ENCODE measurements at regions not wholly inside any gene's neighbourhood (a gene's known extent, or its start where the extent isn't known, plus 50 kb on each side); places are given as distances from the start of the nearest gene placed in this dataset.
A peak's percentile ranks its signal among the peaks of the same experiment; 100 is the strongest.
"Not testable (repeated sequence)": the region's sequence is repeated elsewhere in the genome, so short reads cannot be mapped to it uniquely, and the experiment has no call there.

DNA sequence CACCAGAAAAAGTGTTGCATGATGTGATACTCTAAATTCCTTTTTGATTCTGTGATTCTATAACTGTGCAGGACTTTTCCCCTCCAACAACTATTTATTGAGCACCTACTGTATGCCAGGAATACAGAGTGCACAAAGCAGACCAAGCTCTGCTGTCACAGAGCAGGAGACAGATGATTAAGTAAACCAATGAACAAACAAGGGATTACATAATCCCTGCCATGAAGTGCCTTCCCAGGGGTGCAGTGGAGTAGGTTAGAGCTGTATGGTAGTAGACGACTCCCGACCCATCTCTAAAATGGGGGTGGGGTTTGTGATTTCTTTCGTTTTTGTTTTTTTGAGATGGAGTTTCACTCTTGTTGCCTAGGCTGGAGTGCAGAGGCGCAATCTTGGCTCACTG lies 213.9 kb downstream of the TBX5 start:
- no peak for DNase-seq

DNA sequence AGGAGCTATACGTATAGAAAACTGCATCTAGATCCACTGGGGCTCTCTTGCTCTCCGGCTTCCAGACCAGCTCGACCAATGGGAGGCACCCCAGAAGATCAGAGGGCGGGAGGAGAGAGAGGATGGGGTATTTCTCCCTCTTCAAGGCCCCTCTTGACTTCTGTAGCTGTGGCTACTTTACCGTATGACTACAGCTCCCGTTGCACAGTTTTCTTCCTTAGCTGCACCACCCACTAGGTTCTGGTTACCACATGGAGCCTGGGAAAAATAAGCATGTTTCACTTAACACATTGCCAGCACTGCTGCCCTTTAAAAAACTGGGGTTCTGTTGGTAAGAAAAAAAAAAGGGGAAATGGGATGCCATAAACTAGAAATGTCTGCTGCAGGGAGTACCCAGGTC lies 214.4 kb downstream of the TBX5 start:
- DNase-seq, result no peak

DNA sequence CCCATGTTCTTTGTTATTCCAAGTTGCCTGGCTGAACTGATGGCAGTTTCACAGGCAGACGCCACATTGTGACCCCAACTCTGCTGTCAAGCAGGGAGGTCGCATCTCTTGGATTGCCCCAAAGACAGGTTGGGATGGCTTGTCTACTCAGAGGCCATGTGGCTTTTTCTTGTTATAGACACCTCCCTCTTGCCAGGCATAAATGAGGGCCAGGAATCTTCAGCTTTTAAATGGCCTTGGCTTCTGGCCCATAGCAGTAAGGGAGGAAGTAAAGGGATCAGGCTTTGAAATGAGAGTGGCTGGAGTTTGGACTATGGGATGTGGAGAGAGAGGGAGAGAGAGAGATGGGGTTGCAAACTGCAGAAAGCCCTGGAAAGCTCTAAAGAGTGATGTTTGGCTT lies 215.0 kb downstream of the TBX5 start:
- no peak for DNase-seq

GRCh38 chr12:114189266-114189665 lies 216.7 kb downstream of the TBX5 start:
- no peak for DNase-seq

GRCh38 chr12:114186241-114187002 lies 219.5 kb downstream of the TBX5 start:
- DNase-seq, result no peak

DNA sequence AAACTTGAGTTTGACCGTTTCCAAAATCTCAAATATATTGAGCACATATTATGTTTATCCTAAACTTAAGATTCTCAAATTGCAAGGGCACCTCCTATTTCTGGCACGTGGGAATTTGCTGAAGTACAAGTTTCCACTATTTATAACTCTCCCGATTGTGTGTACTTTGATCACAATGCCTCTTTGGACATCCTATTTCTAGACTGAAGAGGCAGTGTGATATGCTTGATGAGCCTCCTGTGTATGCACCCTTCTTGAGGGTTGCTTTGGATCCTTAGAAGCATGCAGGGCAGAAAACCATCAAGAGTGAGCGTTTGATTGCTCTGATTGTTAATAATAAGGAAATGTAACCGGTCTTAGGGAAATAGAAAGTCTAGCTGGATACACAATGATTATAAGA lies 218.9 kb upstream of the RBM19 start:
- no peak for DNase-seq

- peak; percentile 61 for DNase-seq
Observed at GRCh38 chr12:114174326-114174725, 208.2 kb upstream of the RBM19 start.

DNA sequence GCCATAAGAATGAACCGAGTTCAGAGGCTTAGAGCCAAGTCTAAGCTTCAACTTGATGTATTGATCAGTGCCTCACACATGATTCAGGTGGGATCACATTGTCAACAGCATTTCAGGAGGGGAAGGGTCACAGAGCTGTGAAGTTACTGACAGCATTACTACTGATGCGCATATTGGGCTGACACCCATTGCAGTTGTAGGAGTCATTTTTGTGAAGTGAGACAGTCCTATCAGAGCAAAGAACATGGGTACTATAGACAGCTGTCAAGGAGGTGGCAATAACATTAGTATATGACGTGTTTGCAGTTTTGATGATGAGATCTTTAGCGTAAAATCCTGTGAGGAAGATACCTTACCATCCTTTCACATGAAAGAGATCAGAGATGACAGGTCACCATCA lies 206.0 kb upstream of the RBM19 start:
- no peak for DNase-seq

DNA sequence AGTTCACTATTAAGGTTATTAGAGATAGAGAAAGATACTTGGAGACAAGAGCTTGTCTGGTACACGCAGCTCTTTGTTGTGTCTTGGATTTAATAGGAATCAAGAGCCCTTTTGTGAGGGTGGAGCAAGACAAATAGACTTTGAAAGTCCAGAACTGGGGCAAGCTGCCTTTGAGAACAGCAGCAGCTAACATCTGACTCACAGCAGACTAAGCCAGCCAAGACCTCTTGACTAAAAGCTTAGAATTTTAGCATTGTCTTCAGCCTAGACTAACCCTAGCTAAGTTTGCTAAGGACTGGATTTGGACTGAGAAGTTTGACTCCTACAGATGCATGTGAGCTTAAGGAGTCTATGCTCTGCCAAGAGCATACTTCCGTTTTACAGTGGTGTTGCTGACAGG lies 201.9 kb upstream of the RBM19 start:
- no peak for DNase-seq

DNA sequence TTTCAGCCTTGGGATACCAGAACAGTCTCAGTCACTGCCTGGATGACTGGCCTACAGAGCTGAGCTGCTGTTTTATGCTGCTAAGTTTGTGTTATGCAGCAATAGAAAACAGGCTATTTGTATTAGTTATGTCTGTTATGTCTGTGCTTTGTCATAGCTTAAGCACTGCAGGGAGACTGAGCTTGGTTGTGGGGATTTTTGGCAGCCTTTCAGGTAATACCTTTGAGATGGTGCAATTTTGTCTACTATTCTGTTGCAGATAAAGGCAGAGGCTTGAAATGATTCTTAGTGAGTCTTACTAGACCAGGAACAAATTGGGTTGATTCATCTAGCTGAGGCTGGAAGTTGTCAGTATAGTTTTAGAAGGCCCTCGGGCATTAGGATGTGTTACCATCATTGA lies 201.3 kb upstream of the RBM19 start:
- DNase-seq, result no peak

DNA sequence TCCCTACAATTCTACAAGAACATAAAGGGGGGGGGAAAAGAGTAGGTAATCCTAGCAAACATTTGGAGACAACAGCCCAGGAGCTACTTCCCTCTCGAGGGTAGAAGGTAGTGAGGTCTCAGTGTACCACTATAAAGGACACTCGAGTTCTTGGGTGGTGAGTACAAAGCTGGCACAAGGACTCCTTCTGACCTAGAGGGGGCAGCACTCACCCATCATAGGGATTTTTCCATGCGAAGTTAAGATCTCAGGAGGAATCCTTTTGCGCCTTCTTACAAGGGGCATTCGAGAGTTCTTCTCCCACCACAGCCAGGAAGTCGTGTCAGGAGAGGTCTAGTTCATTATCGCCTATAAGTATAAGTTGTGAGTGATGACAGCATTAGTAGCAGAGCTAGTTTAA lies 200.2 kb upstream of the RBM19 start:
- DNase-seq, result no peak

DNA sequence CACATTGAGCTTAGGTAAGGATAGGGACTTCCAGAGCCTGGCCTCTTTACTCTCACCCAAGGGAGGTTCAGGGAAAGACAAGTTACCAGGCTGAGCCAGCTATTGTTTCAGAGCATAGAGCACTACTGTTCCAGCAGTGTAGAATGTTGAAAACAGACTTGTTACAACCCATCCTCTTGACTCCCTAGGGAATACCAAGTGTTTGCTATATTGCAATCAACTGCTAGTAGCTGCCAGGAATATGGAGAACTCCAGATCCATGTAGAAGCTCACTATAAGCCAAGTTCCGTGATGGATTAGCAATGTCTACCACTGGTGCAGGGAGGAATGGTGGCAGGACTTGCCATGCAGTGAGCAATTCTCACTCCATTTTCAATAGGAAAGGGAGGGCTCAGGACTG lies 199.8 kb upstream of the RBM19 start:
- DNase-seq, result no peak

DNA sequence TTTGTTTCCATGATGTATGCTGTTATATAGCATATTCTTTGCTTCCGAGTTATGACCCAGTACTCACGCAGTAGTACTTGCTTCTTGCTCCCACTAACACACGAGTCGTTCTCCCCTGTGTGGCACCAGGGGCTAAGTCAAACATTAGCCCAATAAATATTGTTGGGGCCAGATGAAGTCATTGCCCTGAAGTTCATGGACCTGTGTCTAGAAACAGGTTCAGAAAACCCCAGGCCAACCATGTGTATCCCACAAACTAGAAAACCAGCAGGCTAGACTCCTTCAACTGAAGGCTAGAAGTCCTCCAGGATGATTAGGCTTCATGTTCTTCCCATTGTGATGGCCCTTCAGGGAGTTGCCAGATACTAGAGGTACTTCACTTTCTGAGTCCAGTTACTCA lies 198.2 kb upstream of the RBM19 start:
- DNase-seq, result no peak

GRCh38 chr12:114163771-114164170 lies 197.6 kb upstream of the RBM19 start:
- DNase-seq, result no peak

DNA sequence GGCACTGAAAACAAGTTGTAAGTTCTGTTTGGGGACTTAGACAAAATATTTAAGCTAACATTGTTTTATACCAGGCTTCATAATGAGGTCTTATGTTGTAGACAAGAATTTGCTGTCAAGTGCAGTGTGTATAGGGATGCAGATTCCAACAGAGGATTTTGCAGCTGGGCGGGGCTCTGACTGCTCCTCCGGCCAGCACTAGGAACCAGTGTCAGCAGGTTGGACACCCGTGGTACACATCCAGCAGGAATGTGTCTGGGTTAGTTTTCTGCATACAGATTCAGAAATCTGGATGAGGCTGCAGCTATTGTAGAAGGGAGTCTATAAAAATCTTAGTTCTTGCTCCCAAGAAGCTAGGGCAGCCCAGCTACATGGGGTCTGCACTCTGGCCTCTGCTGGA lies 194.3 kb upstream of the RBM19 start:
- no peak for DNase-seq

GRCh38 chr12:114152890-114153289 lies 186.8 kb upstream of the RBM19 start:
- no peak for DNase-seq

DNA sequence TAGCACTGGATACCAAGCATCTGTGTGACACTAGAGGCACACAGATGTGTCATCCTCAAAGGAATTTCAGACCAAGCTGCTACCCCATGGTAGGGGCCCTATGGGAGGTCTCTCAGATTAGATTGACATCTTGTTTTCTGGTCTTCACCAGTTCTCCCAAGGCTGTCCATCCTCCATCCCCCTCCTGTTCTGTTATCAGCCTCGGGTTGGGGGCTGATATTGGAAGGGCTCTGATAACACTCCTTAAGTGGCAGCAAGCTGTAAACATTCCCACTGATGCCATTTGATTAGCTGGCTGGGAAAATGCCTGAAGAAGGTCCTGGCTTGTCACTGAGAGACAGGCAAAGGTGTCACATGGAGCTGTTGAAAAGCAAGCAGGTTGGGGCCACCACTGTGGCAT lies 185.9 kb upstream of the RBM19 start:
- no peak for DNase-seq

DNA sequence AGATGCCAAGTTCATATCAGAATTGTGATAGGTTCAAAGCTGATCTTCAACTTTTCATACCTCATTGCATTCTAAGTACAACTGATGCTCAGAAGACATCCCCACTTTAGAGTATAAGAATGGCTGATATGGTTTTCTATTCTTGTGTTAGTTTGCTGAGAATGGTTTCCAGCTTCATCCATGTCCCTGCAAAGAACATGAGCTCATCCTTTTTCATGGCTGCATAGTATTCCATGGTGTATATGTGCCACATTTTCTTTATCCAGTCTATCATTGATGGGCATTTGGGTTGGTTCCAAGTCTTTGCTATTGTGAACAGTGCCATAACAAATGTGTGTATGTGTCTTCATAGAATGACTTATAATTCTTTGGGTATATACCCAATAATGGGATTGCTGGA lies 184.5 kb upstream of the RBM19 start:
- DNase-seq, result not testable (repeated sequence)

DNA sequence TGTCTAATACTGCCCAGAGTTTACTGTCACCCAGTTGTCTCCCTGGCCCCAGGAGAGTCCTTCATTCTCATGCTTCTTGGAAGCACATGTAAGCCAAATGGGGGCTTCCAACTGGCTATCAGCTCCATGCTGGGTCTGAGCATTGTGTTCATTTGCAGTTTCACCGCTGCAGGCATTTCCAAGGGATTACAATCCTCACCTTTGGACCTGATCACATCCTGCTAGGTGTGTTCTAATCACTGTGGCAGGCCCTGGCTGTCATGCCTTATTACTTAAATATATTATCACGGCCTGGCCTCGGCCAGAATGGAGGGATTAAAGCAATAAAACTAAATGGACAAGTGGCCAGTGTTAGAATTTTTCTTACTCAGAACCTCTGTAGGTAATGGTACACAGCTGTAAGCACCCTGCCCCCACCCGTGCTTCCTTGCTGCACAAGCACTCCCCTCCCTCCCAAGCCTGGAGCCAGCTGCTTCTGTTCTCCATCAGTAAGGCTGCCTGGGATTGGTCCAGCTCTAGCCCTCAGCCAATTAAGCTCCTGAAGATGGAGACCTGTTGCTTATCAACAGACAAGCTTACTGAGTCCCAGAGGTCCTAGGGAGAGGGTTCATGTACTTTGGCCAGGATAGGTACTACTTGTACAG lies 175.9 kb upstream of the RBM19 start:
- DNase-seq, result no peak

DNA sequence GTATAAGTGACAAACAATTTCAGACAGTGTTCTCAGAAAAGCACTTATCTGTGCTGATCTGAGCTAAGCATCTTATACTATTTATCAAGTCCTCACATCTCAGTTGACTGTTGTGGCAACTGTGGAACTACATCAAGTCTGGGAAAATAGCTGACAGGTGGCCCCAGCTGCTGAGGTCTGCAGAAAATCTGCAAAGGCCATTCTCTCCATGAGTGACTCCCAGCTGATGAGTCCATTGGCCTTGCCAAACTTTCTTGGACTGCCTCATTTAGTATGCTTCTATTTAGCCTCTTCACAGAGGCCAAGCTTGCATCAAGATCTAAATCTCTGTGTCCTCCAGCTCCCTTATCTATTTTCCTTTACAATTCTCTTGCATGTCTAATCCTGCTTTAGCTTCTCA lies 174.5 kb upstream of the RBM19 start:
- DNase-seq, result no peak

DNA sequence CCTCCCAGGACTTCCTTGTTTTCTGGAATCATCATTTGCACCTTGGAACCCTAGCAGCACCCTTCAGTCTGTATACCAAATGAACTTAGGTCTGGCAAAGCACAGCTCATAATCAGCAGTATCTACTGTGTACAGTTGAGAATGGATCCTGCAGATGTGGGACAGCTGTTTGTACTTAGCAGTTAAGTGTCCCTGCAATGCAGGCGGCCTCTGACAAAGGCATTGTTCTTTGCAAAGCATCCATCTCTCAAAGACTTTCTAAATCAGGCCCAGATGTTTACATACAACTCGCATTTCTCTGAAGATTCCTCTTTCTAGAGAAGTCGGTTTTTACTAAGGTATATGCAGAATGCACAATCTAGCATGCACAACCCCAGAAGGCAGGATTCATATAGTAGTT lies 170.5 kb upstream of the RBM19 start:
- no peak for DNase-seq

- DNase-seq, result no peak
Observed at GRCh38 chr12:114134922-114135321, 168.8 kb upstream of the RBM19 start.

DNA sequence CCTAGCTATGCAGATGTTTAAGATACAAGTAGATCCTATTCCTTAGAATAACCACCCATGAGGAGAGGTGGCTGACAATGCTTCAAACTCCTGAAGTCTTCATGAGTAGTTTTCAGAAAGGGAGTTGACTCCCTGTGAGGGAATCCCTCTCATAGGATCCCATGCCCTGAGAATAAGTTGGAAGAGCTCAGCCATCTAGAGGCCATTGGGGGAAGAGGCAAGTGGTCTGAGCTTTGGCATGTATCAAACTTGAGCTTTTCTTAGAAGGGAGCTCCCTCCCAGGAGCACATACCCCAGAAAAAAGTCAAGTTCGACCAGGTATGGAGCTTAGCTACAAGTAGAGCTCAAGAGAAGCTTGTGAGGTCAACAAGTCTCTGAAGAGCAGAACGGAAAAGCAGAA lies 165.7 kb upstream of the RBM19 start:
- DNase-seq, result no peak

GRCh38 chr12:114123108-114123507 lies 157.0 kb upstream of the RBM19 start:
- no peak for DNase-seq

DNA sequence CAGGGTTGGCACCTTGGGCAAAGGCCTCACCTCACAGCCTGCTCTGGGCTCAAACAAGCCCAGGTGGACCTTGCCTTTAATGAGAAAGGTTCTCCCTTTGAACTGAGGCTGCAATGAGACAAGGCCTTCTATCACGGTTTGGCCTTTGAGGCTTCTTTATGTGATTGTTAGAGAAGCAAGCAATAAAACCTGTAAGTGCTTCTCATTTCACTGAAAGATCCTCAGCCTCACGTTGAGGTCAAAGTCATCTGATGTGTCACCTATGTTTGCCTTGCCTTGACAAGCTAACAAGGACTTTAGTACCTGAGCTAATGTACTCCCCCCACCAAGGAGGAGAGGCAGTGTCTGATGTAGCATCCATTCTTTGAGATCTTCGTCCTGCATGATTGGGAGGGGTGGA lies 155.9 kb upstream of the RBM19 start:
- no peak for DNase-seq

All from NCI-H2029 (cell line).